ENCODE measurements at regions not wholly inside any gene's neighbourhood (a gene's known extent, or its start where the extent isn't known, plus 50 kb on each side); places are given as distances from the start of the nearest gene placed in this dataset.

DNA sequence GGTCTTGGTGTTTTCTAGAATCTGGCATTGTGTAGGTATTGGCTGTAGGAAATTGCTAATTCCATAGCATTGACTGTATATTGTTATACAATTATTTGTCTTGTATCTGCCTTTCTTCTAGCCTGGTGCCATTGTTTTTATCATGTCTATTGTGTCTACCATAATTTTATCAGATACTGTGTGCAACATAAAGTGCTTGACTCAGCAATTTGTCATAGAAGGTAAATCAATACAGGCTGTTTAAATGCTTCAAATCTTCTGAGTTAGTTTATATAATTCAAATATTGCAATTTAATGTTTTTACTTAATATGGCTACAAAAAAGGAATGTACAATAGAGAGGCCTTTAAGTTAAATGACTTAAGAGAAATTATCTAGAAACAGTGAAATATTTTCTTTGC lies 263.3 kb upstream of the UGT8 start:
- Histone ChIP-seq H4K20me1 (ENCODE audit: insufficient read depth, poor library complexity, severe bottlenecking) (no peaks in the 10 kb centered on the region), H3K9me3 (ENCODE audit: low read depth) (peaks cover 3% of the 10 kb centered on the region)
- DNase-seq (ENCODE audit: low spot score), result no peak

DNA sequence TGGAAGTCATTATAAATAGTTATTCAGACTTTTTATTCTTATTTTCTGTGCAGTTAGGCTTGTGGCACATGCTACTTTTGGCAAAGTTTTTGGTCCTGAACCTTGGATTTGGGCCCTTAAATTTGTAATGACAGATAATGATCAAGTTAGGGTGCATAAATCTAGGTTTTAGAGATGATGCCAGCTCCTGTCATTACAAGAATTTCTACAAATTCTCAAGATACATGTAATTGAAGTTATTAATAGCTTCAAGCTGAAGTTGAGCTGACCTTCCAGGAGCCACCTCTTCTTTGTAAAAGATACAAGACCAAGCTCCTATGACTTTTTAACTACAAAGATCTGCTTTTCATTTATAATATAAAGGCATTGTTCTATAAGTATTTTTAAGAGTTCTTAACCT lies 255.6 kb upstream of the UGT8 start:
- H3K36me3 ChIP-seq (replicated peaks; ENCODE audit: insufficient read depth, low read depth), result no peaks in the 10 kb centered on the region
- H3K4me2 ChIP-seq, result no peak overlapping the region
- H3K9me2 ChIP-seq (replicated peaks; ENCODE audit: insufficient read depth), result no peaks in the 10 kb centered on the region
- no peak overlapping the region for H2AFZ ChIP-seq
- H3K27ac ChIP-seq, result no peak overlapping the region
- no peaks in the 10 kb centered on the region for H3K4me1 ChIP-seq (ENCODE audit: insufficient read depth)
- no peaks in the 10 kb centered on the region for H4K20me1 ChIP-seq (ENCODE audit: insufficient read depth, poor library complexity, severe bottlenecking)
- no peak overlapping the region for H3K4me3 ChIP-seq
- no peaks in the 10 kb centered on the region for H3K27me3 ChIP-seq
- no peak for DNase-seq (ENCODE audit: low spot score)
- TF ChIP-seq EZH2 (IDR thresholded peaks at IDR 0.05; ENCODE audit: borderline replicate concordance), result no peak
- TF ChIP-seq EZH2phosphoT487 (IDR thresholded peaks at IDR 0.05; ENCODE audit: low read depth, severe bottlenecking, unreplicated experiment), result no peak
- TF ChIP-seq, protein P1, sequence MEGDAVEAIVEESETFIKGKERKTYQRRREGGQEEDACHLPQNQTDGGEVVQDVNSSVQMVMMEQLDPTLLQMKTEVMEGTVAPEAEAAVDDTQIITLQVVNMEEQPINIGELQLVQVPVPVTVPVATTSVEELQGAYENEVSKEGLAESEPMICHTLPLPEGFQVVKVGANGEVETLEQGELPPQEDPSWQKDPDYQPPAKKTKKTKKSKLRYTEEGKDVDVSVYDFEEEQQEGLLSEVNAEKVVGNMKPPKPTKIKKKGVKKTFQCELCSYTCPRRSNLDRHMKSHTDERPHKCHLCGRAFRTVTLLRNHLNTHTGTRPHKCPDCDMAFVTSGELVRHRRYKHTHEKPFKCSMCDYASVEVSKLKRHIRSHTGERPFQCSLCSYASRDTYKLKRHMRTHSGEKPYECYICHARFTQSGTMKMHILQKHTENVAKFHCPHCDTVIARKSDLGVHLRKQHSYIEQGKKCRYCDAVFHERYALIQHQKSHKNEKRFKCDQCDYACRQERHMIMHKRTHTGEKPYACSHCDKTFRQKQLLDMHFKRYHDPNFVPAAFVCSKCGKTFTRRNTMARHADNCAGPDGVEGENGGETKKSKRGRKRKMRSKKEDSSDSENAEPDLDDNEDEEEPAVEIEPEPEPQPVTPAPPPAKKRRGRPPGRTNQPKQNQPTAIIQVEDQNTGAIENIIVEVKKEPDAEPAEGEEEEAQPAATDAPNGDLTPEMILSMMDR (IDR thresholded peaks at IDR 0.05; ENCODE audit: poor library complexity), result no peak
- no peaks in the 10 kb centered on the region for H3K9me3 ChIP-seq (ENCODE audit: low read depth)
- no peaks in the 10 kb centered on the region for H3K79me2 ChIP-seq

More for the DNA sequence above, 263.3 kb upstream of the UGT8 start:
- H3K27ac ChIP-seq, result no peak overlapping the region
- TF ChIP-seq EZH2phosphoT487 (IDR thresholded peaks at IDR 0.05; ENCODE audit: low read depth, severe bottlenecking, unreplicated experiment) (no peak), EZH2 (IDR thresholded peaks at IDR 0.05; ENCODE audit: borderline replicate concordance) (no peak)
- TF ChIP-seq, protein P1 (IDR thresholded peaks at IDR 0.05; ENCODE audit: poor library complexity), result no peak
- H2AFZ ChIP-seq, result no peak overlapping the region
- no peak overlapping the region for H3K4me2 ChIP-seq
- no peaks in the 10 kb centered on the region for H3K36me3 ChIP-seq (replicated peaks; ENCODE audit: insufficient read depth, low read depth)
- H3K79me2 ChIP-seq, result no peaks in the 10 kb centered on the region
- H3K9me2 ChIP-seq (replicated peaks; ENCODE audit: insufficient read depth), result no peaks in the 10 kb centered on the region
- H3K4me3 ChIP-seq, result no peak overlapping the region
- no peaks in the 10 kb centered on the region for H3K4me1 ChIP-seq (ENCODE audit: insufficient read depth)
- H3K27me3 ChIP-seq, result no peaks in the 10 kb centered on the region

- H3K27ac ChIP-seq, result no peak overlapping the region
- no peak overlapping the region for H3K4me3 ChIP-seq
- H2AFZ ChIP-seq, result no peak overlapping the region
- no peak for DNase-seq (ENCODE audit: low spot score)
- no peaks in the 10 kb centered on the region for H4K20me1 ChIP-seq (ENCODE audit: insufficient read depth, poor library complexity, severe bottlenecking)
- TF ChIP-seq EZH2phosphoT487 (IDR thresholded peaks at IDR 0.05; ENCODE audit: low read depth, severe bottlenecking, unreplicated experiment) (no peak), EZH2 (IDR thresholded peaks at IDR 0.05; ENCODE audit: borderline replicate concordance) (no peak)
- TF ChIP-seq, protein P1 (IDR thresholded peaks at IDR 0.05; ENCODE audit: poor library complexity), result no peak
- H3K9me2 ChIP-seq (replicated peaks; ENCODE audit: insufficient read depth), result no peaks in the 10 kb centered on the region
- H3K36me3 ChIP-seq (replicated peaks; ENCODE audit: insufficient read depth, low read depth), result no peaks in the 10 kb centered on the region
- H3K79me2 ChIP-seq, result no peaks in the 10 kb centered on the region
- no peaks in the 10 kb centered on the region for H3K9me3 ChIP-seq (ENCODE audit: low read depth)
- no peak overlapping the region for H3K4me2 ChIP-seq
- WGBS (ENCODE audit: low lambda C conversion rate, missing lambda C conversion rate), result 92% methylated on average over 2 of the region's 2 CpGs
- H3K27me3 ChIP-seq, result no peaks in the 10 kb centered on the region
- no peaks in the 10 kb centered on the region for H3K4me1 ChIP-seq (ENCODE audit: insufficient read depth)
Observed at GRCh38 chr4:114349543-114350175, 248.9 kb upstream of the UGT8 start.

DNA sequence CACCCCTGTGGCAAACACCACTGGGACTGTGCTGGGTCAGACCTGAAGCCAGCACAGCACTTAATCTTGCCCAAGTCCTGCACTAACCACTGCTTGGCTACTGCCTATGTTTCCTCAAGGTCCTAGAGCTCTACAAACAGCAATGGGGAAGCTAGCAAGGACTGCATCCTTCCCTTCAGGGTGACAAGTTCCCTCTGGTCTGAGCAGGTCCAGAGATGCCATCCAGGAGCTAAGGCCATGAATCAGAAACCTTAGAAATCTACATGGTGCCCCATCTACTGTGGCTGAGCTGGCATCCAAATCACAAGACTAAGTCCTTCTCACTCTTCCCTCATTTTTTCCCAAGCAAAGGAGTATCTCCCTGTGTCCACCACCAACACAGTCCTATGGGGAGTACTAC lies 239.7 kb upstream of the UGT8 start:
- Histone ChIP-seq H2AFZ (no peak overlapping the region), H3K9me3 (ENCODE audit: low read depth) (no peaks in the 10 kb centered on the region), H3K9me2 (replicated peaks; ENCODE audit: insufficient read depth) (no peaks in the 10 kb centered on the region), H3K36me3 (replicated peaks; ENCODE audit: insufficient read depth, low read depth) (no peaks in the 10 kb centered on the region), H3K27me3 (no peaks in the 10 kb centered on the region), H3K4me2 (no peak overlapping the region), H3K4me3 (no peak overlapping the region), H3K27ac (no peak overlapping the region), H3K79me2 (no peaks in the 10 kb centered on the region), H4K20me1 (ENCODE audit: insufficient read depth, poor library complexity, severe bottlenecking) (no peaks in the 10 kb centered on the region), H3K4me1 (ENCODE audit: insufficient read depth) (no peaks in the 10 kb centered on the region)
- no peak for DNase-seq (ENCODE audit: low spot score)
- no peak for TF ChIP-seq EZH2phosphoT487 (IDR thresholded peaks at IDR 0.05; ENCODE audit: low read depth, severe bottlenecking, unreplicated experiment)
- TF ChIP-seq, protein P1 (IDR thresholded peaks at IDR 0.05; ENCODE audit: poor library complexity), result no peak
- TF ChIP-seq EZH2 (IDR thresholded peaks at IDR 0.05; ENCODE audit: borderline replicate concordance), result no peak

Data from hepatocyte (in vitro differentiated cells).